IMR-90 (cell line): ENCODE measurements at regions not wholly inside any gene's neighbourhood (a gene's known extent, or its start where the extent isn't known, plus 50 kb on each side); places are given as distances from the start of the nearest gene placed in this dataset.
A peak's percentile ranks its signal among the peaks of the same experiment; 100 is the strongest.

Experiments
- ATAC-seq: fragments of 200-7000 bp; cut with Tn5 transposase; 2 replicates; pipeline ENCODE4 v1.9.1; 2020; ENCODE audit warnings: low read depth, mild to moderate bottlenecking, moderate library complexity
- BruUV-seq: library from RNA; stranded (reverse); fragments of 400-500 nt; replicated peaks from 2 replicates; lab custom pipeline; 2021; lab: Mats Ljungman, UMichigan
- CTCF ChIA-PET: fragments of 300-600 bp; formaldehyde crosslinking; extraction: SDS; loops from one replicate; lab custom pipeline; 2021; ENCODE audit warnings: antibody characterized with exemption; lab: Yijun Ruan, JAX
- POLR2A ChIA-PET: fragments of 300-600 bp; sonication (Branson Sonifier 250); formaldehyde crosslinking; loops from one replicate; lab custom pipeline; 2022; ENCODE audit warnings: antibody characterized with exemption; ENCODE audit not compliant: unreplicated experiment; lab: Charles Lee
- DNase-seq: peaks from one replicate; pipeline ENCODE4 v3.0.0; 2013
- H2AFZ ChIP-seq: replicated peaks from 2 replicates; pipeline ENCODE3; 2013; ENCODE audit warnings: low read length, mild to moderate bottlenecking; ENCODE audit not compliant: poor library complexity
- H2AK5ac ChIP-seq: 2 replicates; pipeline ENCODE4 v1.6.1; 2013; ENCODE audit warnings: low read depth, low read length, inconsistent platforms
- H2AK9ac ChIP-seq: replicated peaks from 2 replicates; pipeline ENCODE3; 2013; ENCODE audit warnings: mild to moderate bottlenecking, low read depth, low read length, moderate library complexity; ENCODE audit not compliant: poor library complexity
- H2BK120ac ChIP-seq: 2 replicates; pipeline ENCODE4 v1.6.1; 2013; ENCODE audit warnings: low read depth, low read length, inconsistent platforms
- H2BK15ac ChIP-seq: 3 replicates; pipeline ENCODE4 v1.6.1; 2013; ENCODE audit warnings: low read depth, low read length, inconsistent platforms
- H2BK20ac ChIP-seq: 2 replicates; pipeline ENCODE4 v1.6.1; 2013; ENCODE audit warnings: low read depth, mild to moderate bottlenecking, inconsistent platforms, low read length, moderate library complexity
- H2BK5ac ChIP-seq: 2 replicates; pipeline ENCODE4 v1.6.1; 2013; ENCODE audit warnings: mild to moderate bottlenecking, low read depth, low read length, inconsistent platforms; ENCODE audit not compliant: poor library complexity, severe bottlenecking
- H3K14ac ChIP-seq: replicated peaks from 2 replicates; pipeline ENCODE4 v1.6.1; 2013; ENCODE audit warnings: low read depth, low read length, inconsistent platforms
- H3K18ac ChIP-seq: 2 replicates; pipeline ENCODE4 v1.6.1; 2013; ENCODE audit warnings: low read depth, low read length, control low read depth
- H3K23ac ChIP-seq: 2 replicates; pipeline ENCODE4 v1.6.1; 2013; ENCODE audit warnings: low read depth, low read length, inconsistent platforms
- H3K27ac ChIP-seq: 2 replicates; pipeline ENCODE4 v1.5.1; 2013; ENCODE audit warnings: mild to moderate bottlenecking, control low read depth, low read length; ENCODE audit not compliant: insufficient read depth
- H3K27me3 ChIP-seq: 2 replicates; pipeline ENCODE4 v1.6.1; 2013; ENCODE audit warnings: low read length; ENCODE audit not compliant: control insufficient read depth, insufficient read depth
- H3K36me3 ChIP-seq: 2 replicates; pipeline ENCODE4 v1.6.1; 2013; ENCODE audit warnings: low read length, mixed read lengths; ENCODE audit not compliant: control insufficient read depth, insufficient read depth
- H3K4ac ChIP-seq: 2 replicates; pipeline ENCODE4 v1.6.1; 2013; ENCODE audit warnings: low read depth, low read length, inconsistent platforms
- H3K4me1 ChIP-seq: 2 replicates; pipeline ENCODE4 v1.6.1; 2013; ENCODE audit warnings: low read length, mixed read lengths; ENCODE audit not compliant: control insufficient read depth, insufficient read depth
- H3K4me2 ChIP-seq: 2 replicates; pipeline ENCODE4 v1.6.1; 2013; ENCODE audit warnings: low read depth, mild to moderate bottlenecking, control low read depth, low read length, moderate library complexity
- H3K4me3 ChIP-seq: 2 replicates; pipeline ENCODE4 v1.5.1; 2013; ENCODE audit warnings: low read depth, mild to moderate bottlenecking, control low read depth, low read length, moderate library complexity; ENCODE audit not compliant: insufficient read depth
- H3K56ac ChIP-seq: 2 replicates; pipeline ENCODE4 v1.6.1; 2013; ENCODE audit warnings: low read length, inconsistent platforms; ENCODE audit not compliant: insufficient read depth; ENCODE audit errors: extremely low read depth
- H3K79me1 ChIP-seq, 2 experiments: 2 replicates each; pipeline ENCODE4 v1.6.1; 2013; ENCODE audit warnings: low read length in 2 of 2, inconsistent platforms in 1 of 2, low read depth in 1 of 2
- H3K9ac ChIP-seq: 2 replicates; pipeline ENCODE4 v1.6.1; 2013; ENCODE audit warnings: low read depth, low read length, control low read depth
- H3K9me1 ChIP-seq: 2 replicates; pipeline ENCODE4 v1.6.1; 2013; ENCODE audit warnings: low read length, inconsistent platforms; ENCODE audit not compliant: insufficient read depth
- H3K9me3 ChIP-seq: 2 replicates; pipeline ENCODE4 v1.6.1; 2013; ENCODE audit warnings: low read length; ENCODE audit not compliant: control insufficient read depth, insufficient read depth
- H4K20me1 ChIP-seq: 2 replicates; pipeline ENCODE4 v1.6.1; 2013; ENCODE audit warnings: low read length, inconsistent platforms; ENCODE audit not compliant: insufficient read depth
- H4K5ac ChIP-seq: 2 replicates; pipeline ENCODE4 v1.6.1; 2013; ENCODE audit warnings: mild to moderate bottlenecking, low read depth, low read length, control low read depth
- H4K8ac ChIP-seq, 2 experiments: 2 replicates each; pipeline ENCODE4 v1.6.1; 2013; ENCODE audit warnings: low read depth in 2 of 2, low read length in 2 of 2, control low read depth in 1 of 2, inconsistent platforms in 1 of 2
- H4K91ac ChIP-seq: 2 replicates; pipeline ENCODE4 v1.6.1; 2013; ENCODE audit warnings: low read depth, low read length, inconsistent platforms; ENCODE audit not compliant: insufficient read depth
- BHLHE40 ChIP-seq: fragments of 150-350 bp; IDR thresholded peaks from 2 replicates; pipeline ENCODE4 v1.6.1; 2016; ENCODE audit warnings: mild to moderate bottlenecking, low read depth, low read length
- POLR2A ChIP-seq: IDR thresholded peaks from 2 replicates; pipeline ENCODE4 v1.6.1; 2012; ENCODE audit warnings: mild to moderate bottlenecking, low read depth, low read length
- RAD21 ChIP-seq: IDR thresholded peaks from 2 replicates; pipeline ENCODE4 v1.6.1; 2012; ENCODE audit warnings: low read length, improper control_type of control experiment
- SMC3 ChIP-seq: fragments of 150-350 bp; IDR thresholded peaks from 2 replicates; pipeline ENCODE4 v1.6.1; 2016; ENCODE audit warnings: low read depth, mild to moderate bottlenecking, antibody characterized with exemption, low read length, moderate library complexity
- USF2 ChIP-seq: fragments of 150-350 bp; IDR thresholded peaks from 2 replicates; pipeline ENCODE4 v1.6.1; 2017; ENCODE audit warnings: mild to moderate bottlenecking, antibody characterized with exemption, low read length, low read depth
- WGBS, 2 experiments: methylation state at CpG; one replicate each; pipeline versions ENCODE4 v1.1.5 to v1.1.7; 2013; ENCODE audit warnings: missing lambda C conversion rate in 2 of 2; ENCODE audit not compliant: insufficient read length in 1 of 2; ENCODE audit errors: extremely low coverage in 2 of 2; 5-methylcytosine and 5-hydroxymethylcytosine counted together
- dilution Hi-C: fragments of 300-500 bp; cut with HindIII; formaldehyde crosslinking; loops from one replicate; pipeline ENCODE4 v1.14.3; 2018; ENCODE audit warnings: low sequenced_read_pairs; ENCODE audit not compliant: unreplicated experiment
- in situ Hi-C: fragments of 300-500 bp; cut with MboI; formaldehyde crosslinking; loops from 3 replicates; pipeline ENCODE4 v1.14.3; 2019; ENCODE audit warnings: low sequenced_read_pairs, inconsistent platforms, mixed read lengths
- intact Hi-C: fragments of 100-400 bp; cut with micrococcal nuclease; formaldehyde crosslinking; loops from 2 replicates; pipeline ENCODE4 v1.10.0; 2022

- peak overlapping the region; percentile 63 for H3K23ac ChIP-seq
- H3K14ac ChIP-seq = peak overlapping the region; percentile 84
- no peak; the same call in 1 of the 2 replicates for ATAC-seq
- H2BK15ac ChIP-seq = peak overlapping the region; percentile 75; the same call in 2 of the 3 replicates
- no peaks in the 10 kb centered on the region for H3K79me1 ChIP-seq
- H2AK9ac ChIP-seq = peak overlapping the region; percentile 83
- H3K9ac ChIP-seq = peak overlapping the region; percentile 2; the same call in 1 of the 2 replicates
- in situ Hi-C loops (no loop called here), intact Hi-C loops (loop anchor here (5.0 kb wide), 1 partner anchor 140 kb away; no protein-coding TSS in a partner anchor), dilution Hi-C loops (no loop called here)
- peak overlapping the region; percentile 94 for H2BK20ac ChIP-seq
- peak overlapping the region; percentile 47 for H2BK5ac ChIP-seq
- BruUV-seq = no TSS peak
- H3K27ac ChIP-seq = peak overlapping the region; percentile 26
- peaks cover 17% of the 10 kb centered on the region for H3K9me1 ChIP-seq
- peaks cover 23% of the 10 kb centered on the region for H3K4me1 ChIP-seq
- H3K4ac ChIP-seq = peak overlapping the region; percentile 92
- ChIA-PET POLR2A (interaction anchor here (0.5 kb wide), 1 partner anchor 162 kb away, joined by 4 read pairs; the partner anchor contains the start of gene VEGFA), CTCF (interaction anchor here (0.5 to 0.8 kb wide), 2 partner anchors 38 to 163 kb away, joined by 3 read pairs; no protein-coding TSS in a partner anchor)
- H3K36me3 ChIP-seq = no peaks in the 10 kb centered on the region
- no peak for TF ChIP-seq SMC3
- no peak for TF ChIP-seq POLR2A
- no peak for TF ChIP-seq RAD21
- no peak for TF ChIP-seq BHLHE40
- TF ChIP-seq USF2 = no peak
- no peak for DNase-seq
- H3K4me2 ChIP-seq = peak overlapping the region; percentile 4; the same call in 1 of the 2 replicates
- peak overlapping the region; percentile 62; the same call in 1 of the 2 replicates for H3K56ac ChIP-seq
- peaks cover 17% of the 10 kb centered on the region for H3K27me3 ChIP-seq
- no peak overlapping the region for H3K4me3 ChIP-seq
- H4K20me1 ChIP-seq = no peaks in the 10 kb centered on the region
- H4K5ac ChIP-seq = peak overlapping the region; percentile 43
- no peaks in the 10 kb centered on the region for H3K9me3 ChIP-seq
- H3K18ac ChIP-seq = peak overlapping the region; percentile 19
- peak overlapping the region; percentile 93 for H4K91ac ChIP-seq
- 79% methylated on average over 4 of the region's 13 CpGs; no CpG with 5 or more reads in 1 of the 2 experiments for WGBS, 2 experiments
- H2BK120ac ChIP-seq = peak overlapping the region; percentile 94
- H2AK5ac ChIP-seq = peak overlapping the region; percentile 95
- peak overlapping the region; percentile 61 to 88; a peak in 3 of 4 replicates for H4K8ac ChIP-seq
- peak overlapping the region; percentile 88 for H2AFZ ChIP-seq
Observed at GRCh38 chr6:43932259-43933147, 162.5 kb downstream of the VEGFA start.
